H9 (cell line): ENCODE measurements at regions not wholly inside any gene's neighbourhood (a gene's known extent, or its start where the extent isn't known, plus 50 kb on each side); places are given as distances from the start of the nearest gene placed in this dataset.

ENCODE experiments used
- DNase-seq: peaks from one replicate; pipeline ENCODE4 v3.0.0-alpha.2; 2017
- H2AFZ ChIP-seq: one replicate; pipeline ENCODE4 v1.6.1; 2013; ENCODE audit warnings: mild to moderate bottlenecking, low read length, control low read depth, moderate library complexity
- H2AK5ac ChIP-seq: 2 replicates; pipeline ENCODE4 v1.6.1; 2013; ENCODE audit warnings: low read length, control low read depth, mixed read lengths; ENCODE audit not compliant: insufficient read length
- H2BK120ac ChIP-seq: one replicate; pipeline ENCODE4 v1.6.1; 2013; ENCODE audit warnings: low read depth, mild to moderate bottlenecking, low read length, control low read depth, inconsistent platforms; ENCODE audit not compliant: poor library complexity, severe bottlenecking
- H2BK12ac ChIP-seq: 2 replicates; pipeline ENCODE4 v1.6.1; 2013; ENCODE audit warnings: low read length, control low read depth, mixed read lengths, low read depth; ENCODE audit not compliant: insufficient read length
- H2BK15ac ChIP-seq: 2 replicates; pipeline ENCODE4 v1.6.1; 2013; ENCODE audit warnings: low read depth, low read length, control low read depth
- H2BK20ac ChIP-seq: one replicate; pipeline ENCODE4 v1.6.1; 2013; ENCODE audit warnings: low read depth, mild to moderate bottlenecking, low read length, control low read depth, inconsistent platforms; ENCODE audit not compliant: poor library complexity, severe bottlenecking
- H2BK5ac ChIP-seq: 2 replicates; pipeline ENCODE4 v1.6.1; 2013; ENCODE audit warnings: low read length, control low read depth, mixed read lengths; ENCODE audit not compliant: insufficient read length
- H3K14ac ChIP-seq: 2 replicates; pipeline ENCODE4 v1.6.1; 2013; ENCODE audit warnings: low read length, control low read depth; ENCODE audit not compliant: insufficient read depth
- H3K18ac ChIP-seq: 2 replicates; pipeline ENCODE4 v1.6.1; 2013; ENCODE audit warnings: low read depth, mild to moderate bottlenecking, mixed read lengths, low read length, control low read depth; ENCODE audit not compliant: insufficient read length
- H3K23ac ChIP-seq: 2 replicates; pipeline ENCODE4 v1.6.1; 2013; ENCODE audit warnings: low read length, control low read depth, mixed read lengths, low read depth; ENCODE audit not compliant: insufficient read length
- H3K23me2 ChIP-seq: 2 replicates; pipeline ENCODE4 v1.6.1; 2013; ENCODE audit warnings: low read depth, mild to moderate bottlenecking, mixed read lengths, low read length, control low read depth; ENCODE audit not compliant: insufficient read length, poor library complexity, severe bottlenecking
- H3K27ac ChIP-seq: 2 replicates; pipeline ENCODE4 v1.5.1; 2013; ENCODE audit warnings: low read length, control low read depth, mixed read lengths, low read depth; ENCODE audit not compliant: insufficient read length
- H3K27me3 ChIP-seq: 2 replicates; pipeline ENCODE4 v1.6.1; 2013; ENCODE audit warnings: low read length, control low read depth, inconsistent platforms; ENCODE audit not compliant: insufficient read depth
- H3K4ac ChIP-seq: 2 replicates; pipeline ENCODE4 v1.6.1; 2013; ENCODE audit warnings: low read depth, mild to moderate bottlenecking, control low read depth, inconsistent platforms, low read length, moderate library complexity
- H3K4me1 ChIP-seq: 2 replicates; pipeline ENCODE4 v1.6.1; 2013; ENCODE audit warnings: low read length, control low read depth, inconsistent platforms; ENCODE audit not compliant: insufficient read depth
- H3K4me2 ChIP-seq: 2 replicates; pipeline ENCODE4 v1.6.1; 2013; ENCODE audit warnings: low read length, control low read depth, mixed read lengths; ENCODE audit not compliant: insufficient read length, insufficient read depth
- H3K56ac ChIP-seq: 2 replicates; pipeline ENCODE4 v1.6.1; 2013; ENCODE audit warnings: low read depth, mild to moderate bottlenecking, mixed read lengths, low read length, control low read depth; ENCODE audit not compliant: insufficient read length
- H3K79me1 ChIP-seq: 2 replicates; pipeline ENCODE4 v1.6.1; 2013; ENCODE audit warnings: low read depth, mild to moderate bottlenecking, moderate library complexity, low read length, control low read depth, inconsistent platforms; ENCODE audit not compliant: insufficient read depth, poor library complexity, severe bottlenecking
- H3K79me2 ChIP-seq: 2 replicates; pipeline ENCODE4 v1.6.1; 2013; ENCODE audit warnings: low read length, control low read depth, inconsistent platforms; ENCODE audit not compliant: insufficient read depth
- H3K9ac ChIP-seq: 2 replicates; pipeline ENCODE4 v1.6.1; 2013; ENCODE audit warnings: low read length, control low read depth, mixed read lengths; ENCODE audit not compliant: insufficient read length; ENCODE audit errors: extremely low read depth
- H3K9me3 ChIP-seq: one replicate; pipeline ENCODE4 v1.6.1; 2013; ENCODE audit warnings: low read depth, low read length, inconsistent platforms; ENCODE audit not compliant: control insufficient read depth
- H3T11ph ChIP-seq: one replicate; pipeline ENCODE4 v1.6.1; 2013; ENCODE audit warnings: mild to moderate bottlenecking, low read length, control low read depth, inconsistent platforms
- H4K20me1 ChIP-seq: one replicate; pipeline ENCODE4 v1.6.1; 2013; ENCODE audit not compliant: control insufficient read depth, insufficient read length, insufficient read depth
- H4K5ac ChIP-seq: 2 replicates; pipeline ENCODE4 v1.6.1; 2013; ENCODE audit warnings: low read depth, mild to moderate bottlenecking, mixed read lengths, low read length, control low read depth; ENCODE audit not compliant: insufficient read length
- H4K8ac ChIP-seq: replicated peaks from 2 replicates; pipeline ENCODE4 v1.6.1; 2013; ENCODE audit warnings: low read length, control low read depth, mixed read lengths, low read depth; ENCODE audit not compliant: insufficient read length
- H4K91ac ChIP-seq: 2 replicates; pipeline ENCODE4 v1.6.1; 2013; ENCODE audit warnings: low read depth, mild to moderate bottlenecking, moderate library complexity, mixed read lengths, low read length, control low read depth; ENCODE audit not compliant: insufficient read length
- H3K27ac Mint-ChIP-seq, 3 experiments: 2 replicates in 2 of 3; 3 replicates in 1 of 3; pipeline ENCODE4 v1.8.0; 2020 to 2021; ENCODE audit warnings: mixed read lengths in 3 of 3, mild to moderate bottlenecking in 1 of 3, moderate library complexity in 1 of 3
- H3K27me3 Mint-ChIP-seq: 2 replicates; pipeline ENCODE4 v1.8.0; 2021; ENCODE audit warnings: low read depth, mild to moderate bottlenecking, moderate library complexity, mixed read lengths
- H3K36me3 Mint-ChIP-seq, 3 experiments: 2 replicates in 2 of 3; 3 replicates in 1 of 3; pipeline ENCODE4 v1.8.0; 2020 to 2021; ENCODE audit warnings: low read depth in 3 of 3, mixed read lengths in 3 of 3; ENCODE audit not compliant: insufficient read depth in 1 of 3
- H3K4me1 Mint-ChIP-seq, 2 experiments: 2 replicates each; pipeline ENCODE4 v1.8.0; 2020; ENCODE audit warnings: mixed read lengths in 2 of 2
- H3K4me3 Mint-ChIP-seq, 2 experiments: 2 replicates in 1 of 2; 3 replicates in 1 of 2; pipeline ENCODE4 v1.8.0; 2020 to 2021; ENCODE audit warnings: mild to moderate bottlenecking in 2 of 2, mixed read lengths in 2 of 2, moderate library complexity in 1 of 2
- H3K9me3 Mint-ChIP-seq, 2 experiments: 2 replicates in 1 of 2; 3 replicates in 1 of 2; pipeline ENCODE4 v1.8.0; 2020; ENCODE audit warnings: mild to moderate bottlenecking in 2 of 2, mixed read lengths in 2 of 2, moderate library complexity in 1 of 2
- WGBS: extraction: QIAGEN DNeasy Blood & Tissue Kit; methylation state at CpG from one replicate; pipeline ENCODE4 v1.1.7; 2013; ENCODE audit warnings: missing lambda C conversion rate, low lambda C conversion rate, mixed read lengths; ENCODE audit not compliant: insufficient read length; ENCODE audit errors: extremely low coverage; 5-methylcytosine and 5-hydroxymethylcytosine counted together
- TF ChIP-seq, protein P1 (sequence below): fragments of 200-600 bp; sonication (generic); conservative IDR thresholded peaks from 3 replicates; pipeline ENCODE4 v1.8.0; 2021; ENCODE audit warnings: antibody characterized with exemption, mild to moderate bottlenecking

DNA sequence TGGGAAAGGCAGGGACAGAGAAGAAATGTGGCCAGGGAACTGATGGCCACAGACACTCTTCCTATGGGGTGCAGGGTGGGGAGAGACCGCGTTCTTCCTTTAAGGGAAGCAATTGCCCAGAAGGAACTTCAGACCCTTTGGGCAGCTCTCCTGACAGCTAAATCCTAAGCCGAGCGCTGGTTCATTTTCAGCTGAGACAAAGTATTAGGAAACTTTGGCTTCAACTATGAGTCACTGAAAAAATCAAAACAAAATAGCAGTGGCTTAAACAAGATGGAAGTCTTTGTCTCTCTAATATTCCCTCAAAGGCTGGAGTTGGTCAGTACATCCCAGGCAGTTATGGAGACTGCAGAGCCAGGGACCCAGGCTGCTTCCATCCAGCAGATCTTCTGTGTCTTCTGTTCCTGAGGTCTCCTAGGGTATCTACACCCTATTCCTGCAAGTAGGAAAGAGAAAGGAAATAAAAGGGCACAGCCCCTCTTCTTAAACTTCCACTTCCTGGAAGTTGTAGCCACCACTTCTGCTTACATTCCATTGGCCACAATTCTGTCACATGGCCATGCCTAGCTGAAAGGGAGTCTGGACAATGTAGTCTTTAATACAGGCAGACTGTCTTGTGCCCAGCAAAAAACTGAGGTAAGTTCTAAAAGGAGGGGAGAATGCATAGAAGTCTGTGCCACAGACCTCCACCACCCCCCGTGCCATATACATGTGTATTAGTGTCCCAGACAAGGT lies 163.5 kb downstream of the KATNAL1 start:
- no peak overlapping the region for H3K23ac ChIP-seq
- H3K79me2 ChIP-seq: no peaks in the 10 kb centered on the region
- Mint-ChIP-seq H3K4me3 (no peak overlapping the region), H3K27ac (no peak overlapping the region), H3K4me1 (peaks cover 0 to 5% of the 10 kb centered on the region in 2 experiments; a peak in 1 of 4 replicates), H3K27me3 (no peaks in the 10 kb centered on the region; the same call in none of the 2 replicates), H3K9me3 (peaks cover 0 to 2% of the 10 kb centered on the region in 2 experiments; a peak in 3 of 5 replicates), H3K36me3 (peaks cover 0 to 3% (median 3%) of the 10 kb centered on the region in 3 experiments; a peak in 3 of 7 replicates)
- no peak overlapping the region for H2AK5ac ChIP-seq
- no peaks in the 10 kb centered on the region for H3K4me1 ChIP-seq
- no peaks in the 10 kb centered on the region for H4K20me1 ChIP-seq
- H2AFZ ChIP-seq: no peak overlapping the region
- H4K91ac ChIP-seq: no peak overlapping the region
- DNase-seq: no peak
- no peak overlapping the region for H2BK12ac ChIP-seq
- H3K9ac ChIP-seq: no peak overlapping the region
- H3K27ac ChIP-seq: no peak overlapping the region
- no peak overlapping the region for H3K4me2 ChIP-seq
- no peak overlapping the region for H3T11ph ChIP-seq
- H3K4ac ChIP-seq: no peak overlapping the region
- H3K23me2 ChIP-seq: no peaks in the 10 kb centered on the region
- TF ChIP-seq, protein P1, sequence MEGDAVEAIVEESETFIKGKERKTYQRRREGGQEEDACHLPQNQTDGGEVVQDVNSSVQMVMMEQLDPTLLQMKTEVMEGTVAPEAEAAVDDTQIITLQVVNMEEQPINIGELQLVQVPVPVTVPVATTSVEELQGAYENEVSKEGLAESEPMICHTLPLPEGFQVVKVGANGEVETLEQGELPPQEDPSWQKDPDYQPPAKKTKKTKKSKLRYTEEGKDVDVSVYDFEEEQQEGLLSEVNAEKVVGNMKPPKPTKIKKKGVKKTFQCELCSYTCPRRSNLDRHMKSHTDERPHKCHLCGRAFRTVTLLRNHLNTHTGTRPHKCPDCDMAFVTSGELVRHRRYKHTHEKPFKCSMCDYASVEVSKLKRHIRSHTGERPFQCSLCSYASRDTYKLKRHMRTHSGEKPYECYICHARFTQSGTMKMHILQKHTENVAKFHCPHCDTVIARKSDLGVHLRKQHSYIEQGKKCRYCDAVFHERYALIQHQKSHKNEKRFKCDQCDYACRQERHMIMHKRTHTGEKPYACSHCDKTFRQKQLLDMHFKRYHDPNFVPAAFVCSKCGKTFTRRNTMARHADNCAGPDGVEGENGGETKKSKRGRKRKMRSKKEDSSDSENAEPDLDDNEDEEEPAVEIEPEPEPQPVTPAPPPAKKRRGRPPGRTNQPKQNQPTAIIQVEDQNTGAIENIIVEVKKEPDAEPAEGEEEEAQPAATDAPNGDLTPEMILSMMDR: no peak
- no peak overlapping the region for H2BK120ac ChIP-seq
- H3K14ac ChIP-seq: no peak overlapping the region
- no peaks in the 10 kb centered on the region for H3K27me3 ChIP-seq
- peaks cover 3% of the 10 kb centered on the region for H3K9me3 ChIP-seq
- no CpG with 5 or more reads among the region's 5 CpGs for WGBS
- H3K18ac ChIP-seq: no peak overlapping the region
- no peak overlapping the region for H2BK15ac ChIP-seq
- no peak overlapping the region for H3K56ac ChIP-seq
- H3K79me1 ChIP-seq: no peaks in the 10 kb centered on the region
- no peak overlapping the region for H2BK5ac ChIP-seq
- H4K5ac ChIP-seq: no peak overlapping the region
- H2BK20ac ChIP-seq: no peak overlapping the region
- no peak overlapping the region for H4K8ac ChIP-seq
